OCI-LY1 (cell line): ENCODE measurements at regions not wholly inside any gene's neighbourhood (a gene's known extent, or its start where the extent isn't known, plus 50 kb on each side); places are given as distances from the start of the nearest gene placed in this dataset.

Experiments used
- EZH2 ChIP-seq: fragments of 200-600 bp; sonication (generic), shearing (Covaris generic); IDR thresholded peaks from 2 replicates; pipeline ENCODE4 v1.8.0; 2017; ENCODE audit warnings: borderline replicate concordance, mixed run types, mild to moderate bottlenecking, antibody characterized with exemption, low read length, moderate library complexity, mixed read lengths
- TF ChIP-seq, protein P1 (sequence below): fragments of 200-600 bp; sonication (generic), shearing (Covaris generic); IDR thresholded peaks from 2 replicates; pipeline ENCODE4 v1.5.1; 2017; ENCODE audit warnings: mild to moderate bottlenecking, antibody characterized with exemption, low read length, moderate library complexity, mixed read lengths

DNA sequence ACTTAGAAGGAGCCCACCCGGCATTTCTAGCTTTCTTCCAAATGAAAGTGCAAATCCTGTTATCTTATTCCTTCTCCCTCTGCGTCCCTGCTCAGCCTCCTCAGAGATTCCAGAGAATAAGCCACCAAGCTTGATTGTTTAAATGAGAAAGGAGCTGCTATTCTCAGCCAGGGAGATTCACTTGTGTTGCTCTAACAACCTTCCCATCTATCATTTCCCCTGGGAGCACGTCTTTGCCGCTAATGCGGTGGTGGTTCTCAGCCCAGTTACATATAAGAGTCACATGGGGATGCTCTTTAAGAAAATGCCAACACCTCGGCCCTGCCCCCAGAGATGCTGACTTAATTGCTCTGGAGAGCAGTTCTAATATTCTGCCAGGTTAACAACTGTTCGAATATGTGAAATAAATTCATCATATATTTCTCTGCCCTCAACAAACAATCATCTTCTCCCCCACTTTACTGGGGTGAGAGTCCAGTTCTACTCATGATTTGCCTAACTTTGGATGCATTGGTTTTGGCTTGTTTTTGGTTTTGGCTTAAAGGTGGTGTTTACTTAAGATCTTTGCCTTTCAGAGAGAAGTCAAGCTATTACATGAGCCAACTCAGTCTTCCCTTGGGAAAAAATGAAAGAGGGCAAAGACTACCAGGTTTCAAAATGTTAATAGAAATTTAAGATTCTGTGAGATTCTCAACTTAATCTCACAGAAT is 213.9 kb downstream of the SEC16B start:
- TF ChIP-seq, protein P1, sequence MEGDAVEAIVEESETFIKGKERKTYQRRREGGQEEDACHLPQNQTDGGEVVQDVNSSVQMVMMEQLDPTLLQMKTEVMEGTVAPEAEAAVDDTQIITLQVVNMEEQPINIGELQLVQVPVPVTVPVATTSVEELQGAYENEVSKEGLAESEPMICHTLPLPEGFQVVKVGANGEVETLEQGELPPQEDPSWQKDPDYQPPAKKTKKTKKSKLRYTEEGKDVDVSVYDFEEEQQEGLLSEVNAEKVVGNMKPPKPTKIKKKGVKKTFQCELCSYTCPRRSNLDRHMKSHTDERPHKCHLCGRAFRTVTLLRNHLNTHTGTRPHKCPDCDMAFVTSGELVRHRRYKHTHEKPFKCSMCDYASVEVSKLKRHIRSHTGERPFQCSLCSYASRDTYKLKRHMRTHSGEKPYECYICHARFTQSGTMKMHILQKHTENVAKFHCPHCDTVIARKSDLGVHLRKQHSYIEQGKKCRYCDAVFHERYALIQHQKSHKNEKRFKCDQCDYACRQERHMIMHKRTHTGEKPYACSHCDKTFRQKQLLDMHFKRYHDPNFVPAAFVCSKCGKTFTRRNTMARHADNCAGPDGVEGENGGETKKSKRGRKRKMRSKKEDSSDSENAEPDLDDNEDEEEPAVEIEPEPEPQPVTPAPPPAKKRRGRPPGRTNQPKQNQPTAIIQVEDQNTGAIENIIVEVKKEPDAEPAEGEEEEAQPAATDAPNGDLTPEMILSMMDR: no peak
- no peak for TF ChIP-seq EZH2
